MG63 (cell line): ENCODE measurements at regions not wholly inside any gene's neighbourhood (a gene's known extent, or its start where the extent isn't known, plus 50 kb on each side); places are given as distances from the start of the nearest gene placed in this dataset.

ENCODE experiments used
- DNase-seq: peaks from one replicate; pipeline ENCODE4 v3.0.0-alpha.2; 2020
- H3K27me3 ChIP-seq: fragments of 250-450 bp; sonication (Bioruptor Pico); 2 replicates; pipeline ENCODE4 v1.5.1; 2020; ENCODE audit warnings: mild to moderate bottlenecking, moderate library complexity
- H3K36me3 ChIP-seq: fragments of 250-450 bp; sonication (Bioruptor Pico); 2 replicates; pipeline ENCODE4 v1.5.1; 2020; ENCODE audit warnings: mild to moderate bottlenecking, moderate library complexity
- H3K4me3 ChIP-seq: fragments of 250-450 bp; sonication (Bioruptor Pico); 2 replicates; pipeline ENCODE4 v1.5.1; 2020; ENCODE audit warnings: mild to moderate bottlenecking, moderate library complexity
- H3K9me3 ChIP-seq: fragments of 250-450 bp; sonication (Bioruptor Pico); 2 replicates; pipeline ENCODE4 v1.5.1; 2020; ENCODE audit warnings: mild to moderate bottlenecking, moderate library complexity

DNA sequence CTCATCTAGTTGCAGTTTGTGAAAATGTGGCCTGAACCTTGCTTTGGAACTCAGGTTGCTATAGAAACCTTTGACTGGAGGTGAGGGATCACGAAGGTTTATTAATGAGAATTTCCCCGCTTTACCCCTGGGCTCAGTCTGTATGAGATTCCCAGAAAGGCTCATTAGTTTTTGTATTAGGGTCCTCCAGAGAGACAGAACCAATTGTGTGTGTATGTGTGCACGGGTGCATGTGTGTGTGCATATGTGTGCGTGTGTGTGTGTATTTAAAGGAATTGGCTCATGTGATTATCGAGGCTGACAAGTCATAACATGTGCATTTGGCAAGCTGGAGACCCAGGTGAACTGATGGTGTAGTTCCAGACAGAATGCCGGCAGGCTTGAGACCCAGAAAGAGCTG lies 113.8 kb upstream of the DLX2 start:
- DNase-seq: no peak
- no peaks in the 10 kb centered on the region for H3K27me3 ChIP-seq
- no peaks in the 10 kb centered on the region for H3K36me3 ChIP-seq
- no peaks in the 10 kb centered on the region for H3K9me3 ChIP-seq
- H3K4me3 ChIP-seq: no peak overlapping the region

GRCh38 chr2:172219201-172219600 lies 116.5 kb upstream of the DLX2 start:
- no peak for DNase-seq
- Histone ChIP-seq H3K9me3 (no peaks in the 10 kb centered on the region), H3K36me3 (no peaks in the 10 kb centered on the region), H3K4me3 (no peak overlapping the region), H3K27me3 (no peaks in the 10 kb centered on the region)

- DNase-seq: no peak
- no peak overlapping the region for H3K4me3 ChIP-seq
- H3K27me3 ChIP-seq: no peaks in the 10 kb centered on the region
- no peaks in the 10 kb centered on the region for H3K36me3 ChIP-seq
- H3K9me3 ChIP-seq: no peaks in the 10 kb centered on the region
These were observed 117.4 kb upstream of the DLX2 start for GRCh38 chr2:172220121-172220520.

DNA sequence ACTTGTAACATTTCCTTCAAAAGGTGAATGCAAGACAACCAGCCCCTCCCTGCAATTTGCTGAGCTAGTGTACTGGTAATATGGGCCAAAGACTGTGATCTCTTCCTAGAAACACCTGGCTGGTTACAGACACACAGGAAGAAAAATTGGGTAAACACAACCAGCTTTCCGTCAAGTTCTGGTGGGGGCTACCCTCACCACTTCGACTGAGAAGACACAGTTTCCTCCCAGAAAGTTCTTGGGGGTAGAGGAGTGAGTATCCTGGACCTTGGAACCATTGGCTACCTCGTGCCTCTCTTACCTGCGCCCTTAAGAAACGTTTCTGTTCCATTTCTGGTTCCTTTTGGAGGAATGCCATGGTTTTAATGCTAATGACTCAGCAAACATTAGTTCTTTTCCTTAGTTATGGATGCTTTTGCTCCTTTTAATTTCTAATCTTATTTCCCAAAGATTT lies 120.9 kb upstream of the DLX2 start:
- no peaks in the 10 kb centered on the region for H3K36me3 ChIP-seq
- no peaks in the 10 kb centered on the region for H3K27me3 ChIP-seq
- no peak for DNase-seq
- no peaks in the 10 kb centered on the region for H3K9me3 ChIP-seq
- H3K4me3 ChIP-seq: no peak overlapping the region

DNA sequence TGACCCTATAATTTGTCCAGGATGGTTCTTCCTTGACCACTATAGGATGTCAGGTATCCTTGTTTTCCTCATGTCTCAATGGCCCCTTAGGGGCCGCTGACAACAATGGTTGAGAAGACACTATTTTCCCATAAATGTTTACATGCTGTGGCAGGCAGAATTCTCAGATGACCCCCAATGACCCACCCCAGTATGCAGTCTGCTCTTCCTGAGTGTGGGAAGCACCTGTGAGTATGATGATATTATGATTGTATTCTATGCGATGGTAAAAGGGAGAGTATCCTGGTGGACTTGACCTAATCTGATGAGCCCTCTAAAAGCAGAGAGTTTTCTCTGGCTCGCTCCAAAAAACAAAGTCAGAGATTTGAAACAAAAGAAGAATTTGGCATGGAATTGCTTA lies 123.1 kb upstream of the DLX2 start:
- H3K4me3 ChIP-seq: no peak overlapping the region
- DNase-seq: no peak
- no peaks in the 10 kb centered on the region for H3K27me3 ChIP-seq
- H3K9me3 ChIP-seq: no peaks in the 10 kb centered on the region
- H3K36me3 ChIP-seq: no peaks in the 10 kb centered on the region

DNA sequence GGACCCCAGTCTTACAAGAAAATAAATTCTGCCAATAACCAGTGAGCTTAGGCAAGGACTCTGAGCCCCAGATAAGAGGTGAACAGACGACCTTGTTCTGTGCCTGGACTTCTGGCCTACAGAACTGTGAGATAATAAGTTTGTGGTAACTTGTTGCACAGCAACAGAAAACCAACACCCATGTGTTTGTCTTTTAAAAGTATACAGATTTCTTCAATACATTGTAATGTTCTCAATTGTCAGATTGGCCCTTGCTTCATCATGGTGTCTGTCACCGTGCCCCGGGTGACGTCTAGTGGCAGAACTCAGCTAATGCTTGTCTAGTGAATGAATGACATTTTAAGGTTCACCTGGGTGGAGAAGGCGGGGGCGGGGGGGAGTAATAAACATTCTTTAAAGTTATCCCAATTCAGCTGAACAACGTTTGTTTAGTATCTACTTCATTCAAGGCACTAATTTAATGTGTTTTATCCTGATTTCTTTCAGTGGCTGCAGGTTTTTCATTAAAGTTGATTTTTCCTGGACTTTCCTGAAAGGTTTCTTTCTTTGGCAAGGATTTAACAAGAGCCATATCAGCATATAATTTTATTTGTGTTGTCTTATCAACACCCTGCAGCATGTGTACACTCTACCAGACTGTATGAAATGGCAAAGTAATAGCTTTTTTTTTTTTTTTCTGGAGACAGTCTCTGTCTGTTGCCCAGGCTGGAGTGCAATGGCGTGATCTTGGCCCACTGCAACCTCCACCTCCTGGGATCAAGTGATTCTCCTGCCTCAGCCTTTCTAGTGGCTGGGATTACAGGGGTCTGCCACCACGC lies 123.8 kb upstream of the DLX2 start:
- Histone ChIP-seq H3K36me3 (no peaks in the 10 kb centered on the region), H3K27me3 (no peaks in the 10 kb centered on the region), H3K9me3 (no peaks in the 10 kb centered on the region), H3K4me3 (no peak overlapping the region)
- DNase-seq: no peak

- DNase-seq: no peak
These were observed 125.0 kb upstream of the DLX2 start for GRCh38 chr2:172227719-172228118.

GRCh38 chr2:172228177-172228808 lies 125.6 kb upstream of the DLX2 start:
- no peak for DNase-seq
- Histone ChIP-seq H3K36me3 (no peaks in the 10 kb centered on the region), H3K4me3 (no peak overlapping the region), H3K9me3 (no peaks in the 10 kb centered on the region), H3K27me3 (no peaks in the 10 kb centered on the region)

More at GRCh38 chr2:172227719-172228118, 125.0 kb upstream of the DLX2 start:
- H3K27me3 ChIP-seq: no peaks in the 10 kb centered on the region
- no peaks in the 10 kb centered on the region for H3K36me3 ChIP-seq
- H3K9me3 ChIP-seq: no peaks in the 10 kb centered on the region
- no peak overlapping the region for H3K4me3 ChIP-seq

DNA sequence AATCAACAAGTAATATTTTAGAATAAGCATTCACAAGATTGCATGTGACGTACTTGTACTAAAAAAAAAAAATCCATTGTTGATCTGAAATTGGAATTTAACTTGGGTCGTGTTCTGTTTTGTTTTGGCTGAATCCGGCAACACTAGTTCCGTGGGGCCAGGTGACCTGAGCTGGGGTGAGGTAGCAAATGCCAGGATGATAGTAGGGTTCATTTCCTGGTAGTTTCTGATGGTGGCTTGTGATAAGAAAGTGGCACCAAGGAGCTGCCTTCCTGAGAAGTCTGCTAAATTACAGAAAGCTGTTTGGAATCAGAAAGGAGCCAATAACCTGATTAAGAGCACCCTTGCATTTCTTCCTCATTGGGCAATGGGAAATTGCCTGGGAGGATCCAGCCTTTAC lies 126.4 kb upstream of the DLX2 start:
- no peak overlapping the region for H3K4me3 ChIP-seq
- no peaks in the 10 kb centered on the region for H3K36me3 ChIP-seq
- no peaks in the 10 kb centered on the region for H3K27me3 ChIP-seq
- no peak for DNase-seq
- no peaks in the 10 kb centered on the region for H3K9me3 ChIP-seq

DNA sequence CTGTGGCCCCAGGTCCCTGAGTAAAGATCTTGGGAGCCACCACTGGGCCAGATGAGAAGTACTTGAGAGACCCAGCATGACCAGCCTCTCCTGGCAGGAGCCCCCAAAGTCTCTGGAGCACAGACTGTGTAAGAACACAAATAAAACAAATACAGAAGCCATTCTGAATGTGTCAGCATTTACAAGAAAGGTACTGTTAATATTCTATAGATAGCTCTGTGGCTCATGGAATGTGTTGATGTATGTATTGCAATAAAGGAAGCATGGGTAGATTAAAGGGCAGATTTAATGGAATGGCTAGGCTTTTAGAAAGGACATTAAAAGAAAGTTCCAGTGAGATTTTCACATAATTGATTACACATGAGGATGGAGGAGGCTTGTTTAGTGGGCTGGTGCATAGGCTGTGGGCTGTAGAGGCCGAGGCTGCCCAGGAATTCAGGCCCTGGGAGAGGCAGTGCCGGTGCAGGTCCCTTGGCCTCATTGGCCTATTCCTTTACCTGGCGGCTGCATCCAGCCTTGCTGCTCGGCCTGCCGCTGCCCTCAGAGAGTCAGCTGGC lies 127.7 kb upstream of the DLX2 start:
- DNase-seq: no peak
- no peaks in the 10 kb centered on the region for H3K36me3 ChIP-seq
- no peaks in the 10 kb centered on the region for H3K9me3 ChIP-seq
- H3K4me3 ChIP-seq: no peak overlapping the region
- H3K27me3 ChIP-seq: no peaks in the 10 kb centered on the region

DNA sequence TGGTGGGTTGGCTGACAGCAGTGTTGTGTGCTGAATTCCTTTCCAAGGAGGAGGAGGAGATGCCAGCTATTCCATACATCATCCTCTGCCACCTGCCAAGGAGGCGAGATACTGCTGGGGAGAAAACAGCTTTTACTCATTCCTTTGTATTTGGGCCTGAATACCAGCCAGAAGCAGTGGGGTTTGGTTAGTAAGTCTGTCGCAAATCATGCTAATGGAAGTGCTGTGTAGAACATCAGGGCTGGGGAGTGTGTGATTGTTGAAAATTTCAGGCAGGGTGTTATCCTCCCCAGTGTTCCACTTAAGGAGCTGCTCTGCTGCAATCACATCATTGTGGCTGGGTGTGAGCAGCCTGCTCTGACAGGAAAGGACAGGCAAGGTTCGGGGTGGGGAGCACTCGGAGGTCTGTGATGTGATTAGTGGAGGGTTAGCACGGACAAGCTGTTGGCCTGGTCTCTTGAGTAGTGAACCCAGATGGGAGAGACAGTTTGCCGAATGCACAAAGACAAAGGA lies 128.2 kb upstream of the DLX2 start:
- Histone ChIP-seq H3K4me3 (no peak overlapping the region), H3K36me3 (no peaks in the 10 kb centered on the region), H3K27me3 (no peaks in the 10 kb centered on the region), H3K9me3 (no peaks in the 10 kb centered on the region)
- DNase-seq: peak; percentile 89

- H3K9me3 ChIP-seq: no peaks in the 10 kb centered on the region
- H3K27me3 ChIP-seq: no peaks in the 10 kb centered on the region
- no peak overlapping the region for H3K4me3 ChIP-seq
- H3K36me3 ChIP-seq: no peaks in the 10 kb centered on the region
- DNase-seq: no peak
These were observed 128.8 kb upstream of the DLX2 start for GRCh38 chr2:172231508-172231907.

- Histone ChIP-seq H3K36me3 (no peaks in the 10 kb centered on the region), H3K4me3 (no peak overlapping the region), H3K9me3 (no peaks in the 10 kb centered on the region), H3K27me3 (no peaks in the 10 kb centered on the region)
- no peak for DNase-seq
These were observed 130.2 kb upstream of the DLX2 start for GRCh38 chr2:172232708-172233396.

GRCh38 chr2:172233987-172234715 lies 131.5 kb upstream of the DLX2 start:
- Histone ChIP-seq H3K4me3 (no peak overlapping the region), H3K9me3 (no peaks in the 10 kb centered on the region), H3K36me3 (no peaks in the 10 kb centered on the region), H3K27me3 (no peaks in the 10 kb centered on the region)
- DNase-seq: no peak

DNA sequence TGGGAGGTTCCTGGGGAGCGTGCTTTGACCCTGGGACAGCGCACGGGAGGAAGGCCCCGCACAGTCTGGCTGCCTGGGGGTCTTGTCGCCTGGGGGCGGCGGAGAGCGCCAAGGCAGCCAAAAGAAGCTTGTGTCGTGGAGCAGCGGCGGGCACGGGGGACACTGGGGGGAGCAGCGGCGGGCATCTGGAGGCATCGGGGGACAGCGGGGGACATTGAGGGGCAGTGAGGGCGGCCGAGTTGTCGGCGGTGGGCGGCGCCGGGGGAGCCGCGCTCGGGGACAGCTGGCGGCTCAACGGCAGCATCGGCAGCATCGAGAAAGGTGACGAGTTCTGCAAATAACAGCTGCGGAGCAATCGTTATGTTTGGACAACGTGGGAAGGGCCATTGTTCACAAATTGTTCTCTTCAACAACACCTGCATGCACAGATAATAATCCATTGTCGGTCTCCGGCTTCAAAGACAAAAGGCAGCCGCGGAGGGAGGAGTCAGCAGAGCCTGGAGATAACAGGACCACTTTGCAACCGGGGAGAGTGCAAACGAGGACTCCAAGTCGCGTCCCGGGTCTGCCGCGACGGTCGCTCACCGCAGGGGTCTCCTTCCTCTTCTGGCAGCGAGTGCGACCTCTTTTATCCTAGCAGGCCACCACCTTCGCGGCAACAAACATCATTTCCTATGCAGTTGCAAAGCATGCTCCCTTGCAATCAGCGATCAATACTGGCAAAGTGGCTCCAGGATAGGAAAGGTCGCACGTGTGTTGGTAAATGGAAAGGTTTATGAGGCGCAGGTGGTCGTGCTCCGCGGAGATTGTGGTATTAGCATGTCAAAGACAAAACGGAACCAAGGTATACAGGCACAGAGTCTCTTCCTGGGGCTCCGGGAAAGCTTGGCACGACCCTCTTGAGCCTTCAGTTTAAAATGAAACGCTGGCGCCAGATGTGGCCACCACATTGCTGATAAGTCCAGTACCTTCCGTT lies 132.3 kb upstream of the DLX2 start:
- no peak overlapping the region for H3K4me3 ChIP-seq
- no peaks in the 10 kb centered on the region for H3K27me3 ChIP-seq
- no peaks in the 10 kb centered on the region for H3K9me3 ChIP-seq
- H3K36me3 ChIP-seq: no peaks in the 10 kb centered on the region
- DNase-seq: no peak
